ENCODE measurements at regions not wholly inside any gene's neighbourhood (a gene's known extent, or its start where the extent isn't known, plus 50 kb on each side); places are given as distances from the start of the nearest gene placed in this dataset.

- DNase-seq (ENCODE audit: low read depth), result no peak
Observed at GRCh38 chr6:165986311-165986913, 181.2 kb downstream of the TBXT start.

- no peak for DNase-seq (ENCODE audit: low read depth)
Observed at GRCh38 chr6:165985806-165986299, 181.8 kb downstream of the TBXT start.

GRCh38 chr6:165985281-165985805 is 182.3 kb downstream of the TBXT start:
- no peak for DNase-seq (ENCODE audit: low read depth)

- DNase-seq (ENCODE audit: low read depth), result no peak
Observed at GRCh38 chr6:165984729-165985275, 182.8 kb downstream of the TBXT start.

GRCh38 chr6:165983112-165984072 is 184.3 kb downstream of the TBXT start:
- DNase-seq (ENCODE audit: low read depth), result no peak

- no peak for DNase-seq (ENCODE audit: low read depth)
Observed at GRCh38 chr6:165978476-165978875, 189.2 kb downstream of the TBXT start.

GRCh38 chr6:165976684-165977083 is 191.0 kb downstream of the TBXT start:
- DNase-seq (ENCODE audit: low read depth), result no peak

- no peak for DNase-seq (ENCODE audit: low read depth)
Observed at GRCh38 chr6:165974817-165975216, 192.8 kb downstream of the TBXT start.

- no peak for DNase-seq (ENCODE audit: low read depth)
Observed at GRCh38 chr6:165973473-165973872, 194.2 kb downstream of the TBXT start.

GRCh38 chr6:165972139-165972802 is 195.4 kb downstream of the TBXT start:
- no peak for DNase-seq (ENCODE audit: low read depth)

GRCh38 chr6:165971202-165971601 is 196.4 kb downstream of the TBXT start:
- DNase-seq (ENCODE audit: low read depth), result no peak

- DNase-seq (ENCODE audit: low read depth), result no peak
Observed at GRCh38 chr6:165970001-165970400, 197.7 kb downstream of the TBXT start.

- DNase-seq (ENCODE audit: low read depth), result no peak
Observed at GRCh38 chr6:165969184-165969583, 198.5 kb downstream of the TBXT start.

- DNase-seq (ENCODE audit: low read depth), result no peak
Observed at GRCh38 chr6:165968408-165968807, 199.2 kb downstream of the TBXT start.

- no peak for DNase-seq (ENCODE audit: low read depth)
Observed at GRCh38 chr6:165967810-165968407, 199.7 kb downstream of the TBXT start.

GRCh38 chr6:165963750-165964149 is 203.9 kb downstream of the TBXT start:
- no peak for DNase-seq (ENCODE audit: low read depth)

GRCh38 chr6:165962366-165962765 is 205.3 kb downstream of the TBXT start:
- no peak for DNase-seq (ENCODE audit: low read depth)

GRCh38 chr6:165961233-165961632 is 206.4 kb downstream of the TBXT start:
- no peak for DNase-seq (ENCODE audit: low read depth)

- no peak for DNase-seq (ENCODE audit: low read depth)
Observed at GRCh38 chr6:165960695-165961094, 207.0 kb downstream of the TBXT start.

- DNase-seq (ENCODE audit: low read depth), result no peak
Observed at GRCh38 chr6:165959627-165960026, 208.0 kb downstream of the TBXT start.

GRCh38 chr6:165956874-165957273 is 210.8 kb downstream of the TBXT start:
- DNase-seq (ENCODE audit: low read depth), result no peak

- DNase-seq (ENCODE audit: low read depth), result no peak
Observed at GRCh38 chr6:165952514-165952913, 215.1 kb downstream of the TBXT start.

Data from CMK (cell line).